ENCODE measurements at regions not wholly inside any gene's neighbourhood (a gene's known extent, or its start where the extent isn't known, plus 50 kb on each side); places are given as distances from the start of the nearest gene placed in this dataset.

- Histone ChIP-seq H2AFZ (replicated peaks; ENCODE audit: low read length, poor library complexity) (no peak overlapping the region), H4K5ac (ENCODE audit: low read depth, low read length) (no peak overlapping the region), H4K8ac (ENCODE audit: low read depth in 2 of 2, low read length in 2 of 2) (no peak overlapping the region), H3K27me3 (ENCODE audit: control insufficient read depth, insufficient read depth, low read length) (peaks cover 9% of the 10 kb centered on the region), H2AK9ac (replicated peaks; ENCODE audit: low read depth, low read length, poor library complexity) (no peak overlapping the region), H3K56ac (ENCODE audit: extremely low read depth, insufficient read depth, low read length) (no peak overlapping the region), H4K20me1 (ENCODE audit: insufficient read depth, low read length) (no peaks in the 10 kb centered on the region), H3K4me2 (ENCODE audit: low read depth, low read length) (no peak overlapping the region), H3K9me3 (ENCODE audit: control insufficient read depth, insufficient read depth, low read length) (no peaks in the 10 kb centered on the region), H2BK5ac (ENCODE audit: low read depth, low read length, poor library complexity, severe bottlenecking) (no peak overlapping the region), H3K23ac (ENCODE audit: low read depth, low read length) (no peak overlapping the region), H3K9ac (ENCODE audit: low read depth, low read length) (no peak overlapping the region), H3K14ac (replicated peaks; ENCODE audit: low read depth, low read length) (no peak overlapping the region), H2AK5ac (ENCODE audit: low read depth, low read length) (no peak overlapping the region), H2BK120ac (ENCODE audit: low read depth, low read length) (no peak overlapping the region), H3K18ac (ENCODE audit: low read depth, low read length) (no peak overlapping the region), H3K36me3 (ENCODE audit: control insufficient read depth, insufficient read depth, low read length) (no peaks in the 10 kb centered on the region), H2BK15ac (ENCODE audit: low read depth, low read length) (no peak overlapping the region), H3K4ac (ENCODE audit: low read depth, low read length) (no peak overlapping the region), H3K4me3 (ENCODE audit: insufficient read depth, low read depth, low read length) (no peak overlapping the region), H3K4me1 (ENCODE audit: control insufficient read depth, insufficient read depth, low read length) (no peaks in the 10 kb centered on the region), H4K91ac (ENCODE audit: insufficient read depth, low read depth, low read length) (no peak overlapping the region), H2BK20ac (ENCODE audit: low read depth, low read length) (no peak overlapping the region), H3K27ac (ENCODE audit: insufficient read depth, low read length) (no peak overlapping the region), H3K9me1 (ENCODE audit: insufficient read depth, low read length) (no peaks in the 10 kb centered on the region), H3K79me1 (ENCODE audit: low read depth in 1 of 2, low read length in 2 of 2) (no peaks in the 10 kb centered on the region)
- no peak for ATAC-seq (ENCODE audit: low read depth)
- dilution Hi-C loops (cut with HindIII; ENCODE audit: low sequenced_read_pairs, unreplicated experiment), result no loop called here
- TF ChIP-seq RCOR1 (IDR thresholded peaks at IDR 0.05; ENCODE audit: insufficient replicate concordance, low read length) (no peak), BHLHE40 (IDR thresholded peaks at IDR 0.05; ENCODE audit: low read depth, low read length) (no peak), ELK1 (IDR thresholded peaks at IDR 0.05; ENCODE audit: borderline replicate concordance, low read depth, low read length) (no peak), MAFK (IDR thresholded peaks at IDR 0.05; ENCODE audit: low read depth, low read length) (peak; percentile 69), RAD21 (IDR thresholded peaks at IDR 0.05; ENCODE audit: low read length) (no peak), CHD1 (IDR thresholded peaks at IDR 0.05; ENCODE audit: low read depth, low read length) (no peak), MXI1 (IDR thresholded peaks at IDR 0.05; ENCODE audit: borderline replicate concordance, low read depth, low read length) (no peak)
- no CpG with 5 or more reads among the region's 1 CpG for WGBS, 2 experiments (ENCODE audit: extremely low coverage in 2 of 2, insufficient read length in 1 of 2)
- ChIA-PET POLR2A (ENCODE audit: unreplicated experiment) (no interaction called here), CTCF (no interaction called here)
- DNase-seq, result no peak
- no TSS peak for BruUV-seq (replicated peaks)
- in situ Hi-C loops (cut with MboI; ENCODE audit: low sequenced_read_pairs), result no loop called here
- intact Hi-C loops (cut with micrococcal nuclease), result loop anchor here (5.0 kb wide), 1 partner anchor 372 kb away; no protein-coding TSS in a partner anchor
Measured at GRCh38 chr9:78123808-78124207, 92.2 kb upstream of the GNAQ start.

All from IMR-90 (cell line).